GM19438 (cell line): ENCODE measurements at regions not wholly inside any gene's neighbourhood (a gene's known extent, or its start where the extent isn't known, plus 50 kb on each side); places are given as distances from the start of the nearest gene placed in this dataset.
"Not testable (repeated sequence)": the region's sequence is repeated elsewhere in the genome, so short reads cannot be mapped to it uniquely, and the experiment has no call there.

Source experiments
- ATAC-seq: cut with Tn5 transposase; IDR thresholded peaks from one replicate; pipeline ENCODE4 v1.9.1; 2021; ENCODE audit warnings: low read depth; ENCODE audit not compliant: unreplicated experiment

GRCh38 chr20:22529150-22530019, 55.0 kb downstream of the FOXA2 start:
- ATAC-seq, result no peak

GRCh38 chr20:22526512-22527012, 57.8 kb downstream of the FOXA2 start:
- ATAC-seq, result no peak

GRCh38 chr20:22525821-22526220, 58.6 kb downstream of the FOXA2 start:
- no peak for ATAC-seq

- ATAC-seq, result no peak
These were observed 59.1 kb downstream of the FOXA2 start for GRCh38 chr20:22525069-22525820.

GRCh38 chr20:22524393-22525015, 59.9 kb downstream of the FOXA2 start:
- ATAC-seq, result no peak

- no peak for ATAC-seq
These were observed 60.6 kb downstream of the FOXA2 start for GRCh38 chr20:22523499-22524392.

- ATAC-seq, result no peak
These were observed 61.3 kb downstream of the FOXA2 start for GRCh38 chr20:22523128-22523498.

- ATAC-seq, result no peak
These were observed 61.7 kb downstream of the FOXA2 start for GRCh38 chr20:22522701-22523100.

GRCh38 chr20:22521940-22522339, 62.4 kb downstream of the FOXA2 start:
- ATAC-seq, result not testable (repeated sequence)

- ATAC-seq, result no peak
These were observed 64.0 kb downstream of the FOXA2 start for GRCh38 chr20:22520381-22520780.

- no peak for ATAC-seq
These were observed 69.1 kb downstream of the FOXA2 start for GRCh38 chr20:22515264-22515663.

GRCh38 chr20:22513574-22513973, 70.8 kb downstream of the FOXA2 start:
- no peak for ATAC-seq

GRCh38 chr20:22512911-22513489, 71.4 kb downstream of the FOXA2 start:
- ATAC-seq, result no peak

- no peak for ATAC-seq
These were observed 72.1 kb downstream of the FOXA2 start for GRCh38 chr20:22511943-22512910.

GRCh38 chr20:22509843-22510147, 74.6 kb downstream of the FOXA2 start:
- no peak for ATAC-seq

- no peak for ATAC-seq
These were observed 75.1 kb downstream of the FOXA2 start for GRCh38 chr20:22509090-22509842.

- no peak for ATAC-seq
These were observed 75.9 kb downstream of the FOXA2 start for GRCh38 chr20:22508426-22508825.
